SKM-1 (cell line): ENCODE measurements at regions not wholly inside any gene's neighbourhood (a gene's known extent, or its start where the extent isn't known, plus 50 kb on each side); places are given as distances from the start of the nearest gene placed in this dataset.

Experiments
- DNase-seq: peaks from one replicate; lab custom pipeline; 2025; ENCODE audit not compliant: unreplicated experiment; lab: John Stamatoyannopoulos, UW

DNA sequence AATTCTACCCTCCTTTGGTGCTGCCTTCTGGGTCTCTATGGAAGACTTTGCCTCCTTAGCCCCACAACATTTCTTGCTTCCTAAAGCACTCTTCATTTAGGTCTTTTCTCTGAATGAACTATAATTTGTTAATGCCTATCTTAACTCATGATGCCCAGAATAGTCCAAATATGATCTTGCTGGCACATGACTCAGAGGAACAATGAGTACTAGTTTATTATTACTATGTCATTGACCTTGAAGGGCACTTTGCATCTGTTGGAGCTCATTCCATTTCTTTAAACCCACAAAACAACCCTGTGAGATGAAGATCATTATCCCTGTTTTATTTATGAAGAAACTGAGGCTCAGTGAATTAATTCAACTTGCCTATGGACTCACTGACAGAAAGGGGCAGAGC lies 320.2 kb upstream of the PLET1 start:
- DNase-seq, result no peak

GRCh38 chr11:112581747-112582146 lies 321.1 kb upstream of the PLET1 start:
- no peak for DNase-seq

- no peak for DNase-seq
Observed at GRCh38 chr11:112582366-112582765, 321.7 kb upstream of the PLET1 start.

- DNase-seq, result no peak
Observed at GRCh38 chr11:112583261-112583893, 322.7 kb upstream of the PLET1 start.

DNA sequence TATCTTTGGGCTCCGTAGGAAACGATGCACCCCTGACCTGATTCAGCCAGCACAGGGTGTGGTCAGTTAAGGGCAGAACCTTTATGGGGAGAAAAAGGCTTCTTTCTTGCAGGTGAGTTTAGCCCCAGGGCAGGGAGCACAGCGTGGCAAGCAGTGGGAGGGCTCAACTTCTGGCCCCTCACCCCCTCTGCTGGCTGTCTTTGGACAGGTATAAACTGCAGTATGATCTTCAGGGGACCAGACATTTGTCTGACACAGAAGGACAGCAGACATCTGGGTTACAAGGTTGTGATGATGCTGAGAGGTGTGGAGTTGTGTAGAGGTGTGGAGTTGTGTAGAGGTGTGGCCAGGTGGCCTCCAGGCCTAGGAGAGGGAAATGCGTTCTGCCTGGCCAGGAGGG lies 324.0 kb upstream of the PLET1 start:
- no peak for DNase-seq

GRCh38 chr11:112587664-112588063 lies 327.0 kb upstream of the PLET1 start:
- no peak for DNase-seq

DNA sequence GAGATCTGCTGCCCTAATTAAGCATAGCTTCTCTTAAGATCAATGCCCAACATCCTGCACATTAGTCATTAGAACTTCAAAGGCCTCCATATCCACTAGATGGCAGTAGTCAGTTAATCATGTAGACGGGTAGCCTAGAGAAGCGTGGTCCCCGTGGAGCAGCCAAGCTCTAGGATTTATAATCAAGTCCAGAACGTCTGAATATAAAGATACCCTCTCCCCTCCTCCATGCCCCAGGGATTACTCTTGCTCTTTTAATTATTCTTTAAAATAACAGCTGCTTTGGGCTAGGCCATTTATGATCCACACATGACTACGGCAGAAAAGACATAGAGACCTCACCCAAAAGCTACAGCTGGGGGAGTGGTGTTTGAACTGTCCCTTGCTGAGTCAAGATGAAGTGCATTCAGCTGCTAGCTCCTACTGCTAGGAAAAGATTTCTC lies 327.6 kb upstream of the PLET1 start:
- DNase-seq, result peak; percentile 29

- no peak for DNase-seq
Observed at GRCh38 chr11:112589155-112589554, 328.5 kb upstream of the PLET1 start.

DNA sequence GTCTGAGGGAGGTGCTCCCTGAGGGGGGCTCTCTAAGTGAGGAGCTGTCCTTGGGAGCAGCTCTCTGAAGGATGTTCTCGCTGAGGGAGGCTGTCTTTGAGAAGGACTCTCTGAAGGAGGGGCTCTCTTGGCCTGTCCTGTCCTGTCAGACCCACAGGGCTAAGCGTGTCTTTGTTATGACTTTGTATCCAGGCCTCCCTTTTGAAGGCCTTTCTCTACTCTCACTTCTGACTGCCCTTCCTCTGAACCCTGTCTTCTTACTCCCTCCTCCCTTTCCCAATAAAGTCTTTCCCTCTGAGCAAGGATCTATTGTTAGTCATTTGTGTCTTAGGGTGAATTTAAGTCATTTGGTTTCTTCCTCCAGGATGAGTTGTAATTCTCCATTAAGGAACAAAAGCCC lies 330.1 kb upstream of the PLET1 start:
- DNase-seq, result no peak

GRCh38 chr11:112593440-112593839 lies 332.8 kb upstream of the PLET1 start:
- no peak for DNase-seq

GRCh38 chr11:112596324-112596723 lies 335.7 kb upstream of the PLET1 start:
- no peak for DNase-seq

- no peak for DNase-seq
Observed at GRCh38 chr11:112597286-112597790, 336.7 kb upstream of the PLET1 start.

DNA sequence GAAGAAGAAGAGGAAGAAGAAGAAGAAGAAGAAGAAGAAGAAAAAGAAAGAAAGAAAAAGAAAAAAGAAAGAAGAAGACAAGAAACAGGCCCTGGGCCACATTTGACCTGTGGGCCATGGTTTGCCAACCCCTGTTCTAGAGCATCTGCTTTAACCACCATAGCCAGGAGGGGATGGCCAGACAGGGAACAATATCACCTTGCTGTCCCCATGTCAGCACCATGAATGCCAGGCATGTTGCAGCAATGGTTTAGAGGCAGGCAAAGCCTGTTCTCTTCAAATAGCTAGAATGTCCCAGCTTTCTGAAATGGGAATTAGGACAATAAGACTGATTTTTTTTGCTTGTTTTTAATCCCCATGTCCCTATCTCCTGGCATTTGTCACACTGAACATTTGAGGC lies 338.6 kb upstream of the PLET1 start:
- DNase-seq, result no peak

DNA sequence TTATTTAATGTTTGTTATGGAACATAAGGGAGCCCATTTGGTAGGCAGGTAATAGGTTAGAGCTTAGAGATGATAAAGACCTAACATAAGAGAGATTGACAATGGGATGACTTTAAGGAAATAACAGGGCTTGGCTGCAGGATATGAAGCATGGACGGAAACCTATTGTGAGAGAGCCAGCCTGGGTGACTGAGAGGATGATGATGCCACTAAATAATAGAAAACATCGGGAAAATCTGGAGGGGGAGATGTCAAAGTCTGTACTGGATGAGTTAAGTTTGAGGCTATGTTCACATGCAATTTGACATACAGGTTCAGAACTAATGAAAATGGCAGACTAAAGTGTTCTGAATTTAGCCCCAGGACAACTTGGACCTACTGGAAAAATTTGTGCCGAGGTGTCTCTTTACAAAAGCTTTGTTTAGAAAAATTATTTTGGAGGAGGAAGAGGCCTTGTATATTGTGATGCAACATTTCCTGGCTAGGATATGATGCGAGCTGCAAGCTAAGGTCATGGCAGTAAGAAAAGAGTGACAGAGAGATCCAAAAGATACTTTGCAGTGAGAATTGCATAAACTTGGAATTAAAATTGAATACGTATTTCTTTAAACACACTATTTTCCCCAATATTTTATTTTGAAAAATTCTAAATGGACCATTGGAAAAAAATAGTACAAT lies 339.3 kb upstream of the PLET1 start:
- no peak for DNase-seq

DNA sequence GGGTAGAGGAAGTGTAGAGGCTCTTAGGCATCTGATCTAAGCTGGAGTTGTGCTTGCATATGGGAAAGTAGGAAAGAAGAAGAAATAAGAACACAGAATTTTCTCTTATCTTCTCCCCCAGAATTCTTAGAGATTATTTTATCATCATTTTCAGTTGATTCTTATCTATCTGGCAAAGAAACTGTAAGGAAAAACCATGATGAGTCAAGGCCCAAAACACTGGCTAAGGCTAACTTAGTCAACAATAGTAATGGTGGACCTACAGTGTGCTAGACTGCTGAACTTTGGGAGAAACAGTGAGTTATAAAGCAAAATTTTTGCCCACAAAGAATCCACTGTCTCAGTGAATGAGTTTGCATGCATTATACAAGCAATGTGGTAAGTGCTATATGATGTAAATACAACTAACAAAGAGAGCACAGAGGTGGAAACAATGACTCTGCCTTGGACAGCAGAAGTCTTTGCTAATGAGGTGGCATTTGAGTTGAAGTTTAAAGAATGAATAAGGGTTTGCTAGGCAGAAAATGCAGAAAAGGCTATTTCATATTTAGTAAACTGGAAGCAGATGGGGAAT lies 344.5 kb upstream of the PLET1 start:
- DNase-seq, result no peak

GRCh38 chr11:112606656-112607055 lies 346.0 kb upstream of the PLET1 start:
- DNase-seq, result no peak

DNA sequence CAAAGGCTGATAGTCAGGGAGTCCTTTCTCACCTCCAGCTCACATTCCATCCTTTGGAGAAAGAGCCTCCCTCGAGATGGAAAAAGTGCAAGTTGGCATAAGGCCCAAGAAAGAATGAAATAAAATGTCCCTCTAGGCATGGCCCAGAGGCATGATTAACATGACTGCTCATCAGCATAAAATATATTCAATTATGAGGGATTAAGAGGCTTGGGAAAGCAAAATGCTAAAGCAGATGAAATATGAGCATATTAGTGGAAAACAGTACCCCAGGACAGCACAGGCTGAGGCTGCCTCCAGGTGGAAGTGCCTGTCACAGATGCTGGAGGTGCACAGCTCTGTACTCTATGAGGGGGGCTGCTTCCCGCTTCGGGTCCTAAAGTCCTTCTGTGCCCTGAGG lies 347.8 kb upstream of the PLET1 start:
- no peak for DNase-seq

GRCh38 chr11:112610494-112610893 lies 349.8 kb upstream of the PLET1 start:
- no peak for DNase-seq

- no peak for DNase-seq
Observed at GRCh38 chr11:112610996-112611750, 350.0 kb upstream of the NCAM1 start.

DNA sequence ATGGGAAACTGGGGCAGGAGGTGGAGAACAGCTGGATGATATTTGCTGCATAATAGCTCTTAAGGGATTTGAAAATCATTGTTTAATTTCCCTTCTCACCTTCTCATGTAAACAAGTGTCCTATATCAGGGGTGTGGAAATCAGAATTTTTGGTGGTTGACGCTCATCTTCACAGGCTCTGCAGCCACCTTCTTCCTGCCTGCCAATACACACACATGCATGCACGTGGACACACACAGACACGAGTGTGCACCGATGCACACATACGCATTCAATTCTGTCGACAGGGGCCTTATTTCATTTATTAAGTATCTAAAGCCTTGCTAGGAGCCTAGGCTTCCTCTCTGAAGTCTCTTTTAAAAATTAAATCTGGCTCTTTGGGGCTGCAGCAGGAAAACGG lies 349.4 kb upstream of the NCAM1 start:
- no peak for DNase-seq

DNA sequence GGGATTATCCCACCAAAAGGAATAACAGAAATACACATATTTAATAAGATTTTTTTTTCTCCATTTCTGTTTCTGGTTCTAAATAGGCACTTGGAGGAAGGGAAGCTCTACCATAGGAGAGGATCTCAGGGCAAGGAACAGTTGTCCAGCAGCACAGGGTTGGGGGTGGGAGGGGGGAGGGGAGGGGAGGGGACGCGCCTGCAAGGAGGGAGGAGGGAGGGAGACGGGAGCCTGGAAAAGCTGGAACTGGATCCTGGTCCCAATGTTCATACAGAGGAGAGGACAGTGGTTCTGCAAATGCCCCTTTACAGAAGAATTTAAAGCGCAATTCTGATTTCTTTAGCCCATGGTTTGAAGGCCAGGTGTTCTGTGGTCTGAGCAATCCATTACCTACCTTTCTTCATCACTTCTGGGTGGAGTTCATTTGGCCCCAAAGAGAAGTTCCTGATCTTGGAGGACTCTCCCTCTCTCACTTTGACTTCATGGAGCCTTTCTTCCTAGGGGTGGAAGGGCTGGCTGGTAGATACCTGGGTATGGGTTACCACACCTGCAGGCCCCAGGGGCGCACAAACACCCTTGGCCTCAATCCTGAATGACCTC lies 348.9 kb upstream of the NCAM1 start:
- no peak for DNase-seq
